NCI-H446 (cell line): ENCODE measurements at regions not wholly inside any gene's neighbourhood (a gene's known extent, or its start where the extent isn't known, plus 50 kb on each side); places are given as distances from the start of the nearest gene placed in this dataset.

Source experiments
- DNase-seq, 2 experiments: peaks; one replicate each; lab custom pipeline; 2025; lab: John Stamatoyannopoulos, UW

GRCh38 chr7:47221826-47222225, 360.1 kb downstream of the TNS3 start:
- no peak for DNase-seq

GRCh38 chr7:47218378-47219176, 363.3 kb downstream of the TNS3 start:
- DNase-seq: no peak

- DNase-seq: no peak
These were observed 364.1 kb downstream of the TNS3 start for GRCh38 chr7:47217570-47218360.

GRCh38 chr7:47217086-47217485, 364.8 kb downstream of the TNS3 start:
- DNase-seq: no peak

- no peak for DNase-seq
These were observed 365.5 kb downstream of the TNS3 start for GRCh38 chr7:47216439-47216838.

GRCh38 chr7:47215640-47216039, 366.3 kb downstream of the TNS3 start:
- no peak for DNase-seq

- no peak for DNase-seq
These were observed 366.9 kb downstream of the TNS3 start for GRCh38 chr7:47215049-47215448.

GRCh38 chr7:47213276-47213675, 368.6 kb downstream of the TNS3 start:
- DNase-seq: no peak

- no peak for DNase-seq
These were observed 370.4 kb downstream of the TNS3 start for GRCh38 chr7:47211519-47211973.

GRCh38 chr7:47210281-47210854, 371.5 kb downstream of the TNS3 start:
- DNase-seq: no peak

- DNase-seq: no peak
These were observed 374.0 kb downstream of the TNS3 start for GRCh38 chr7:47207956-47208355.

- DNase-seq: no peak
These were observed 377.2 kb downstream of the TNS3 start for GRCh38 chr7:47204709-47205108.

GRCh38 chr7:47202146-47202783, 379.6 kb downstream of the TNS3 start:
- DNase-seq: no peak

- DNase-seq: no peak
These were observed 383.8 kb downstream of the TNS3 start for GRCh38 chr7:47198159-47198558.

GRCh38 chr7:47197486-47197885, 384.4 kb downstream of the TNS3 start:
- no peak for DNase-seq

GRCh38 chr7:47196737-47197136, 385.2 kb downstream of the TNS3 start:
- DNase-seq: no peak

- no peak for DNase-seq
These were observed 385.7 kb downstream of the TNS3 start for GRCh38 chr7:47196106-47196645.

- DNase-seq: no peak
These were observed 386.3 kb downstream of the TNS3 start for GRCh38 chr7:47195641-47196040.

GRCh38 chr7:47194516-47195057, 387.3 kb downstream of the TNS3 start:
- no peak for DNase-seq

- DNase-seq: no peak
These were observed 388.9 kb downstream of the TNS3 start for GRCh38 chr7:47192978-47193377.

- no peak for DNase-seq
These were observed 390.0 kb downstream of the TNS3 start for GRCh38 chr7:47191876-47192291.

- no peak for DNase-seq
These were observed 390.6 kb downstream of the TNS3 start for GRCh38 chr7:47191316-47191715.
